PC-3 (cell line): ENCODE measurements at regions not wholly inside any gene's neighbourhood (a gene's known extent, or its start where the extent isn't known, plus 50 kb on each side); places are given as distances from the start of the nearest gene placed in this dataset.

ENCODE experiments used
- ATAC-seq: fragments of 200-7000 bp; cut with Tn5 transposase; 2 replicates; pipeline ENCODE4 v1.9.1; 2020; ENCODE audit warnings: mild to moderate bottlenecking, moderate library complexity
- BruUV-seq: library from RNA; stranded (reverse); fragments of 400-500 nt; replicated peaks from 2 replicates; lab custom pipeline; 2021; lab: Mats Ljungman, UMichigan
- CTCF ChIA-PET: fragments of 300-600 bp; sonication (Branson Sonifier 250); formaldehyde crosslinking; loops from one replicate; lab custom pipeline; 2022; ENCODE audit warnings: antibody characterized with exemption; lab: Charles Lee
- POLR2A ChIA-PET: fragments of 300-600 bp; sonication (Branson Sonifier 250); formaldehyde crosslinking; loops from one replicate; lab custom pipeline; 2022; ENCODE audit warnings: antibody characterized with exemption; ENCODE audit not compliant: unreplicated experiment; lab: Charles Lee
- DNase-seq: peaks from one replicate; pipeline ENCODE4 v3.0.0-alpha.2; 2015
- H2AFZ ChIP-seq: fragments of 300-600 bp; sonication (generic); 2 replicates; pipeline ENCODE4 v1.6.0; 2016; ENCODE audit warnings: antibody characterized with exemption, low read length
- H3F3A ChIP-seq: fragments of 300-600 bp; sonication (generic); one replicate; pipeline ENCODE4 v1.6.0; 2017; ENCODE audit warnings: antibody characterized with exemption, low read length, control low read depth, mild to moderate bottlenecking; ENCODE audit not compliant: unreplicated experiment
- H3K27ac ChIP-seq: fragments of 300-600 bp; sonication (generic); 2 replicates; pipeline ENCODE4 v1.5.1; 2016; ENCODE audit warnings: mild to moderate bottlenecking, low read length
- H3K27me3 ChIP-seq: fragments of 300-600 bp; sonication (generic); 2 replicates; pipeline ENCODE4 v1.6.1; 2016; ENCODE audit warnings: low read length, mixed read lengths
- H3K36me3 ChIP-seq: fragments of 300-600 bp; sonication (generic); 2 replicates; pipeline ENCODE4 v1.6.1; 2016; ENCODE audit warnings: low read depth, mixed run types, low read length, mixed read lengths
- H3K4me1 ChIP-seq: fragments of 300-600 bp; sonication (generic); 2 replicates; pipeline ENCODE4 v1.5.1; 2016; ENCODE audit warnings: low read length; ENCODE audit not compliant: insufficient read depth
- H3K4me2 ChIP-seq: fragments of 300-600 bp; sonication (generic); 2 replicates; pipeline ENCODE4 v1.6.0; 2016; ENCODE audit warnings: low read length
- H3K4me3 ChIP-seq: fragments of 300-600 bp; sonication (generic); 2 replicates; pipeline ENCODE4 v1.5.1; 2016; ENCODE audit warnings: mild to moderate bottlenecking, low read length, mixed read lengths
- H3K79me2 ChIP-seq: fragments of 300-600 bp; sonication (generic); 2 replicates; pipeline ENCODE4 v1.6.1; 2017; ENCODE audit warnings: low read length, mixed read lengths
- H3K9ac ChIP-seq: fragments of 300-600 bp; sonication (generic); 2 replicates; pipeline ENCODE4 v1.6.0; 2016; ENCODE audit warnings: mild to moderate bottlenecking, low read length
- H3K9me2 ChIP-seq: fragments of 300-600 bp; sonication (generic); replicated peaks from 2 replicates; pipeline ENCODE4 v1.6.1; 2016; ENCODE audit warnings: mixed run types, low read length, mixed read lengths
- H3K9me3 ChIP-seq: fragments of 300-600 bp; sonication (generic); 2 replicates; pipeline ENCODE4 v1.6.1; 2016; ENCODE audit warnings: low read length, mixed read lengths
- H4K20me1 ChIP-seq: fragments of 300-600 bp; sonication (generic); 2 replicates; pipeline ENCODE4 v1.6.1; 2016; ENCODE audit warnings: low read length, mixed read lengths
- EZH2 ChIP-seq: fragments of 300-600 bp; sonication (generic); IDR thresholded peaks from one replicate; pipeline ENCODE4 v1.6.1; 2017; ENCODE audit warnings: antibody characterized with exemption, mild to moderate bottlenecking, low read length; ENCODE audit not compliant: unreplicated experiment
- EZH2phosphoT487 ChIP-seq: fragments of 300-600 bp; sonication (generic); IDR thresholded peaks from 2 replicates; pipeline ENCODE4 v1.6.1; 2018; ENCODE audit warnings: mild to moderate bottlenecking, antibody characterized with exemption, low read length, borderline replicate concordance
- intact Hi-C: fragments of 100-400 bp; cut with micrococcal nuclease; formaldehyde crosslinking; loops from 2 replicates; pipeline ENCODE4 v1.9.0; 2023
- TF ChIP-seq, protein P1 (sequence below): fragments of 300-600 bp; sonication (generic); conservative IDR thresholded peaks from 2 replicates; pipeline ENCODE4 v1.5.1; 2017; ENCODE audit warnings: antibody characterized with exemption, low read depth, mild to moderate bottlenecking, low read length

GRCh38 chr9:29214690-29215253 is 1641.5 kb upstream of the C9orf72 start:
- Histone ChIP-seq H3K9me2 (no peaks in the 10 kb centered on the region), H3K79me2 (no peaks in the 10 kb centered on the region), H3K27me3 (no peaks in the 10 kb centered on the region), H3K4me1 (no peaks in the 10 kb centered on the region), H2AFZ (peak overlapping the region; percentile 83; the same call in 1 of the 2 replicates), H3K9ac (peak overlapping the region; percentile 37; the same call in 1 of the 2 replicates), H3K4me2 (peak overlapping the region; percentile 99), H3F3A (no peaks in the 10 kb centered on the region), H4K20me1 (no peaks in the 10 kb centered on the region), H3K9me3 (no peaks in the 10 kb centered on the region), H3K27ac (no peak overlapping the region), H3K36me3 (no peaks in the 10 kb centered on the region), H3K4me3 (peak overlapping the region; percentile 81)
- intact Hi-C loops = loop anchor here (5.0 to 10.0 kb wide), 3 partner anchors 137 to 230 kb away; no protein-coding TSS in a partner anchor
- ATAC-seq (no peak), DNase-seq (no peak)
- CTCF ChIA-PET = interaction anchor here (0.6 kb wide), 1 partner anchor 186 kb away, joined by 4 read pairs; no protein-coding TSS in a partner anchor
- POLR2A ChIA-PET = no interaction called here
- no peak for TF ChIP-seq EZH2phosphoT487
- TF ChIP-seq, protein P1, sequence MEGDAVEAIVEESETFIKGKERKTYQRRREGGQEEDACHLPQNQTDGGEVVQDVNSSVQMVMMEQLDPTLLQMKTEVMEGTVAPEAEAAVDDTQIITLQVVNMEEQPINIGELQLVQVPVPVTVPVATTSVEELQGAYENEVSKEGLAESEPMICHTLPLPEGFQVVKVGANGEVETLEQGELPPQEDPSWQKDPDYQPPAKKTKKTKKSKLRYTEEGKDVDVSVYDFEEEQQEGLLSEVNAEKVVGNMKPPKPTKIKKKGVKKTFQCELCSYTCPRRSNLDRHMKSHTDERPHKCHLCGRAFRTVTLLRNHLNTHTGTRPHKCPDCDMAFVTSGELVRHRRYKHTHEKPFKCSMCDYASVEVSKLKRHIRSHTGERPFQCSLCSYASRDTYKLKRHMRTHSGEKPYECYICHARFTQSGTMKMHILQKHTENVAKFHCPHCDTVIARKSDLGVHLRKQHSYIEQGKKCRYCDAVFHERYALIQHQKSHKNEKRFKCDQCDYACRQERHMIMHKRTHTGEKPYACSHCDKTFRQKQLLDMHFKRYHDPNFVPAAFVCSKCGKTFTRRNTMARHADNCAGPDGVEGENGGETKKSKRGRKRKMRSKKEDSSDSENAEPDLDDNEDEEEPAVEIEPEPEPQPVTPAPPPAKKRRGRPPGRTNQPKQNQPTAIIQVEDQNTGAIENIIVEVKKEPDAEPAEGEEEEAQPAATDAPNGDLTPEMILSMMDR = no peak
- no TSS peak for BruUV-seq

GRCh38 chr9:29217966-29218365 is 1644.7 kb upstream of the C9orf72 start:
- Histone ChIP-seq H3K36me3 (no peaks in the 10 kb centered on the region), H3K4me1 (no peaks in the 10 kb centered on the region), H3K27me3 (no peaks in the 10 kb centered on the region), H3K9ac (no peak overlapping the region), H3K4me2 (no peak overlapping the region), H3K9me2 (no peaks in the 10 kb centered on the region), H2AFZ (no peak overlapping the region), H4K20me1 (no peaks in the 10 kb centered on the region), H3K79me2 (no peaks in the 10 kb centered on the region), H3K4me3 (no peak overlapping the region), H3K9me3 (no peaks in the 10 kb centered on the region), H3F3A (no peaks in the 10 kb centered on the region), H3K27ac (no peak overlapping the region)
- ChIA-PET CTCF (no interaction called here), POLR2A (no interaction called here)
- ATAC-seq (no peak), DNase-seq (no peak)
- BruUV-seq = no TSS peak
- no peak for TF ChIP-seq EZH2
- no peak for TF ChIP-seq EZH2phosphoT487
- intact Hi-C loops = loop anchor here (10.0 kb wide), 2 partner anchors 197 to 227 kb away; no protein-coding TSS in a partner anchor

GRCh38 chr9:29220596-29221251 is 1647.4 kb upstream of the C9orf72 start:
- H3K9me2 ChIP-seq = no peaks in the 10 kb centered on the region
- POLR2A ChIA-PET = no interaction called here
- no peaks in the 10 kb centered on the region for H3K79me2 ChIP-seq
- CTCF ChIA-PET = no interaction called here
- H3K36me3 ChIP-seq = no peaks in the 10 kb centered on the region
- ATAC-seq (no peak), DNase-seq (no peak)
- no peaks in the 10 kb centered on the region for H3K27me3 ChIP-seq
- H3K9ac ChIP-seq = no peak overlapping the region
- H3K4me3 ChIP-seq = no peak overlapping the region
- no peak overlapping the region for H2AFZ ChIP-seq
- BruUV-seq = no TSS peak
- H3K4me1 ChIP-seq = no peaks in the 10 kb centered on the region
- no peaks in the 10 kb centered on the region for H4K20me1 ChIP-seq
- H3K4me2 ChIP-seq = no peak overlapping the region
- H3K9me3 ChIP-seq = no peaks in the 10 kb centered on the region
- H3F3A ChIP-seq = no peaks in the 10 kb centered on the region
- H3K27ac ChIP-seq = no peak overlapping the region
- intact Hi-C loops = no loop called here
- TF ChIP-seq EZH2 (no peak), EZH2phosphoT487 (no peak)
